ENCODE measurements at regions not wholly inside any gene's neighbourhood (a gene's known extent, or its start where the extent isn't known, plus 50 kb on each side); places are given as distances from the start of the nearest gene placed in this dataset.

GRCh38 chr16:82329504-82330192, 159.6 kb upstream of the MPHOSPH6 start:
- no peak for TF ChIP-seq CTCF (IDR thresholded peaks at IDR 0.05)
- TF ChIP-seq EP300 (IDR thresholded peaks at IDR 0.05), result no peak
- no peak for TF ChIP-seq POLR2A (IDR thresholded peaks at IDR 0.05)

All from sigmoid colon (tissue), 4 donors.